AG10803 (cell line): ENCODE measurements at regions not wholly inside any gene's neighbourhood (a gene's known extent, or its start where the extent isn't known, plus 50 kb on each side); places are given as distances from the start of the nearest gene placed in this dataset.

ENCODE experiments used
- DNase-seq: peaks from one replicate; pipeline ENCODE4 v3.0.0; 2010; ENCODE audit warnings: low read depth
- H3K4me3 ChIP-seq: 2 replicates; pipeline ENCODE4 v1.5.1; 2011; ENCODE audit warnings: mild to moderate bottlenecking, low read length, control low read depth
- CTCF ChIP-seq: conservative IDR thresholded peaks from 2 replicates; pipeline ENCODE4 v1.5.1; 2011; ENCODE audit warnings: mild to moderate bottlenecking, low read length, control low read depth, inconsistent platforms

- DNase-seq: no peak
- TF ChIP-seq CTCF: no peak
- no peak overlapping the region for H3K4me3 ChIP-seq
Measured at GRCh38 chr6:105896821-105897095, 189.4 kb upstream of the PRDM1 start.

GRCh38 chr6:105896052-105896820 is 189.9 kb upstream of the PRDM1 start:
- TF ChIP-seq CTCF: no peak
- DNase-seq: no peak
- H3K4me3 ChIP-seq: no peak overlapping the region

- TF ChIP-seq CTCF: no peak
- H3K4me3 ChIP-seq: no peak overlapping the region
- DNase-seq: no peak
Measured at GRCh38 chr6:105894556-105894955, 191.6 kb upstream of the PRDM1 start.

- no peak for DNase-seq
- TF ChIP-seq CTCF: no peak
Measured at GRCh38 chr6:105893741-105894140, 192.4 kb upstream of the PRDM1 start.

GRCh38 chr6:105892577-105893262 is 193.4 kb upstream of the PRDM1 start:
- no peak for TF ChIP-seq CTCF
- no peak for DNase-seq
- H3K4me3 ChIP-seq: no peak overlapping the region

More at GRCh38 chr6:105893741-105894140, 192.4 kb upstream of the PRDM1 start:
- H3K4me3 ChIP-seq: no peak overlapping the region

- H3K4me3 ChIP-seq: no peak overlapping the region
- no peak for TF ChIP-seq CTCF
- no peak for DNase-seq
Measured at GRCh38 chr6:105890521-105891244, 195.5 kb upstream of the PRDM1 start.
